Transverse colon (tissue), 4 donors: ENCODE measurements at regions not wholly inside any gene's neighbourhood (a gene's known extent, or its start where the extent isn't known, plus 50 kb on each side); places are given as distances from the start of the nearest gene placed in this dataset.
A peak's percentile ranks its signal among the peaks of the same experiment; 100 is the strongest.

Experiments used
- DNase-seq: peaks from one replicate; pipeline ENCODE4 v3.0.0-alpha.2; 2019
- H3K27ac ChIP-seq, 4 donors: fragments of 200-600 bp; sonication (generic); 2 replicates each; pipeline ENCODE4 v1.5.1; 2016 to 2018; ENCODE audit warnings: inconsistent platforms in 4 of 4
- H3K27me3 ChIP-seq: fragments of 200-600 bp; sonication (generic); 2 replicates; pipeline ENCODE4 v1.5.1; 2017; ENCODE audit warnings: inconsistent platforms
- H3K36me3 ChIP-seq, 4 donors: fragments of 200-600 bp; sonication (generic); 2 replicates each; pipeline ENCODE4 v1.5.1; 2017 to 2019; ENCODE audit warnings: inconsistent platforms in 4 of 4
- H3K4me1 ChIP-seq, 4 donors: fragments of 200-600 bp; sonication (generic); 2 replicates each; pipeline ENCODE4 v1.5.1; 2017 to 2020; ENCODE audit warnings: inconsistent platforms in 4 of 4
- H3K4me3 ChIP-seq, 4 donors: fragments of 200-600 bp; sonication (generic); 1 replicate in 1 of 4; 2 replicates in 3 of 4; pipeline versions ENCODE4 v1.5.1 to v1.6.1; 2017 to 2019; ENCODE audit warnings: inconsistent platforms in 4 of 4
- H3K9me3 ChIP-seq, 2 donors: fragments of 200-600 bp; sonication (generic); 2 replicates each; pipeline ENCODE4 v1.5.1; 2017 to 2019; ENCODE audit warnings: inconsistent platforms in 2 of 2
- CTCF ChIP-seq, 5 experiments: fragments of 200-600 bp in 3 of 5; fragments of 450-650 bp in 2 of 5; sonication (generic) in 3 of 5; IDR thresholded peaks; 1 replicate in 2 of 5; 2 replicates in 3 of 5; pipeline ENCODE4 v1.5.1; 2016 to 2017; ENCODE audit warnings: antibody characterized with exemption in 5 of 5, inconsistent platforms in 3 of 5, mild to moderate bottlenecking in 2 of 5, moderate library complexity in 1 of 5
- EP300 ChIP-seq: sonication (generic); formaldehyde crosslinking; IDR thresholded peaks from one replicate; pipeline ENCODE4 v1.6.1; 2017; ENCODE audit warnings: antibody characterized with exemption, low read depth
- POLR2A ChIP-seq: fragments of 450-650 bp; IDR thresholded peaks from one replicate; pipeline ENCODE4 v1.6.1; 2016; ENCODE audit warnings: antibody characterized with exemption, mild to moderate bottlenecking, moderate library complexity
- POLR2AphosphoS5 ChIP-seq, 3 donors: sonication (generic); formaldehyde crosslinking; IDR thresholded peaks; one replicate each; pipeline ENCODE4 v1.6.1; 2016; ENCODE audit warnings: antibody characterized with exemption in 3 of 3
- WGBS, 2 donors: methylation state at CpG; one replicate each; pipeline ENCODE4 v1.1.5; 2018; ENCODE audit warnings: low coverage in 1 of 2; 5-methylcytosine and 5-hydroxymethylcytosine counted together
- in situ Hi-C, 4 donors: fragments of 200-750 bp; cut with MboI; loops; one replicate each; pipeline versions ENCODE4 v1.15.0 to v1.15.1; 2017; ENCODE audit warnings: low sequenced_read_pairs in 3 of 4, low pct_ligation_motif_present in 1 of 4, low pct_unique_long_range_greater_than_20kb in 1 of 4
- intact Hi-C: fragments of 100-400 bp; cut with DNase I; formaldehyde crosslinking; loops from one replicate; pipeline ENCODE4 v1.15.1; 2023; ENCODE audit warnings: low total_unique reads

GRCh38 chr20:6704132-6704861 is 63.2 kb upstream of the BMP2 start:
- Histone ChIP-seq H3K9me3 (no peaks in the 10 kb centered on the region), H3K27me3 (no peaks in the 10 kb centered on the region), H3K4me3 (no peak overlapping the region), H3K36me3 (no peaks in the 10 kb centered on the region), H3K27ac (peak overlapping the region; percentile 76 to 80 (median 79)), H3K4me1 (peaks cover 20 to 81% (median 42%) of the 10 kb centered on the region in 4 donors)
- in situ Hi-C loops (no loop called here), intact Hi-C loops (no loop called here)
- TF ChIP-seq EP300 (no peak), POLR2A (peak; percentile 46), POLR2AphosphoS5 (IDR thresholded peaks at IDR 0.05) (peak in 2 of 3 donors; percentile 14 to 32), CTCF (IDR thresholded peaks at IDR 0.05) (no peak)
- DNase-seq, result peak; percentile 55
- 32 to 42% methylated on average over 6 of the region's 6 CpGs for WGBS, 2 donors

- Histone ChIP-seq H3K4me1 (peaks cover 18 to 74% (median 39%) of the 10 kb centered on the region in 4 donors), H3K27ac (peak overlapping the region; percentile 76 to 80 (median 79)), H3K9me3 (no peaks in the 10 kb centered on the region), H3K36me3 (no peaks in the 10 kb centered on the region), H3K4me3 (no peak overlapping the region), H3K27me3 (no peaks in the 10 kb centered on the region)
- in situ Hi-C loops (no loop called here), intact Hi-C loops (no loop called here)
- no peak for TF ChIP-seq CTCF (IDR thresholded peaks at IDR 0.05)
- no peak for TF ChIP-seq POLR2A
- no peak for TF ChIP-seq POLR2AphosphoS5 (IDR thresholded peaks at IDR 0.05)
- TF ChIP-seq EP300, result no peak
- no peak for DNase-seq
Measured at GRCh38 chr20:6703656-6704055, 63.8 kb upstream of the BMP2 start.

- no peaks in the 10 kb centered on the region for H3K9me3 ChIP-seq
- H3K27me3 ChIP-seq, result no peaks in the 10 kb centered on the region
- in situ Hi-C loops, result no loop called here
- H3K36me3 ChIP-seq, result no peaks in the 10 kb centered on the region
- no peak for TF ChIP-seq POLR2A
- no peak for TF ChIP-seq CTCF (IDR thresholded peaks at IDR 0.05)
- no peak for TF ChIP-seq EP300
- TF ChIP-seq POLR2AphosphoS5 (IDR thresholded peaks at IDR 0.05), result no peak
- intact Hi-C loops, result no loop called here
- peaks cover 12 to 68% (median 33%) of the 10 kb centered on the region in 4 donors for H3K4me1 ChIP-seq
- DNase-seq, result no peak
- WGBS, 2 donors, result 64 to 68% methylated on average over 3 of the region's 3 CpGs
- H3K27ac ChIP-seq, result peak overlapping the region; percentile 76 to 80 (median 79)
- H3K4me3 ChIP-seq, result no peak overlapping the region
Measured at GRCh38 chr20:6703047-6703446, 64.4 kb upstream of the BMP2 start.

GRCh38 chr20:6702144-6702543 is 65.3 kb upstream of the BMP2 start:
- no peak for DNase-seq
- peaks cover 5 to 59% (median 30%) of the 10 kb centered on the region in 4 donors for H3K4me1 ChIP-seq
- TF ChIP-seq POLR2A (no peak), EP300 (no peak), POLR2AphosphoS5 (IDR thresholded peaks at IDR 0.05) (no peak)
- no peak overlapping the region for H3K4me3 ChIP-seq
- no peaks in the 10 kb centered on the region for H3K27me3 ChIP-seq
- no peaks in the 10 kb centered on the region for H3K36me3 ChIP-seq
- H3K9me3 ChIP-seq, result no peaks in the 10 kb centered on the region
- intact Hi-C loops, result no loop called here
- H3K27ac ChIP-seq, result peak overlapping the region in 2 of 4 donors; percentile 76 to 80
- in situ Hi-C loops, result no loop called here
